MV-4-11 (cell line): ENCODE measurements at regions not wholly inside any gene's neighbourhood (a gene's known extent, or its start where the extent isn't known, plus 50 kb on each side); places are given as distances from the start of the nearest gene placed in this dataset.

Source experiments
- DNase-seq: peaks from one replicate; lab custom pipeline; 2025; lab: John Stamatoyannopoulos, UW

DNA sequence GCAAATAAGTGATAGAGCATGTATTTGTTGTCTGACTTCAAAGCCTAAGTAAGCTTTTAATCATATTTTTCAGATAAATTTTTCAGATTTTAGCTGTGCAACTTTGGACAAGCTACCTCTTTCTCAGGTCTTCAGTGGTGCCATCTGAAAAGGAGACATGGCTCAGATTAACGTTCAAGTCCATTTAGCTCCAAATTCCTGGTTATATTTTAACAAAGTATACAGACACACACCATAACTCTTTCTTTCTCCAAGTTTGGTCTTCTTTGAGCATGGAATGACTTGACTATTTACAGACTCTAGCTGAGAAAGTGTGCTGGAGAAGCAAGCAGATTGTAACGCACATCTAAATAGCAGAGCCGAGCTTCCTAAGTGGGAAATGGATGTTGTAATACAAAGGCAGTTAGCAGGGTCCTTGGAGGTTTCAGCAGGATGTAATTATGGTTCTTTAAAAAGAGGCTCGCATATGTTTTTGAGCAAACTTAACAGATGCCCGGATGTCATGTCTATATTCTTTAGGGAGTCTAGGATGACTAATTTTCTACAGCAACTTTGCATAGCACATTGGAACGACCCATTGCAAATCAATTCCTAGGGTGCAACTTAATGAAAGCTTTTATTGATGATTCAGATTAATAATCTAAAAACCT is 128.1 kb upstream of the E2F8 start:
- no peak for DNase-seq

DNA sequence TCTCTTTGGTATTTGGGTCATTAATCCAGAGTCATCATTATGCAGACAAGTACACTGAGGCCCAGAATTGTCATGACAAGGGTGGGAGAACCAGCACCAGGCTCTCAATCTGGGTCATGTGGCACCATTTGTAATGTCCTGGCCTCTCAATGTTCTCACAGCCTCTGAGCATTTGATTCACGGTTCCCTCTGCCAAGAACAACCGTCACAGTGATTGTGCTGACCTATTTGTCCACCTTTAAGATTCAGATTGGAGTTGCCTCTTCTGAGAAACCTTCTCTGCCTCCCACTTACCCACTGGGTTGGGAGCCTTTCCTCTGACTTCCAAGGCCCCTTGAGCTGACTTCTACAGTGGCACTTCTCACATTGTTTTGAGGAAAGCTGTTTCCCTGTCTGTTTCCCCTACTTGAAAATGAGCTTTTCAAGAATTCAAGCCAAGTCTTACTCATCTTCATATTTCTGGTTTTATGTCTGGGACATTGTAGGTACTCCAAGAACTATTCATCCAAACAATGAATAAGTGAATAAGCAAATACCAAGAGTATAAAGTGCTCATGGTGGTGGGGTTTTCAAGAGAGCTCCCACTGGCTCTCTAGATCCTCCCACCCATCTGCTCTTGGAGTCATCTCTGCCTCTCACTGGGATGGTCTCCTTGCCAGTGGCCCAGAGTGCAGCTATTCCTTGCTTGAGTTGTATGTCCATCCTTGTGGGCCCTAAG is 126.4 kb upstream of the E2F8 start:
- no peak for DNase-seq

- DNase-seq = no peak
Observed at GRCh38 chr11:19365743-19366410, 125.1 kb upstream of the E2F8 start.

DNA sequence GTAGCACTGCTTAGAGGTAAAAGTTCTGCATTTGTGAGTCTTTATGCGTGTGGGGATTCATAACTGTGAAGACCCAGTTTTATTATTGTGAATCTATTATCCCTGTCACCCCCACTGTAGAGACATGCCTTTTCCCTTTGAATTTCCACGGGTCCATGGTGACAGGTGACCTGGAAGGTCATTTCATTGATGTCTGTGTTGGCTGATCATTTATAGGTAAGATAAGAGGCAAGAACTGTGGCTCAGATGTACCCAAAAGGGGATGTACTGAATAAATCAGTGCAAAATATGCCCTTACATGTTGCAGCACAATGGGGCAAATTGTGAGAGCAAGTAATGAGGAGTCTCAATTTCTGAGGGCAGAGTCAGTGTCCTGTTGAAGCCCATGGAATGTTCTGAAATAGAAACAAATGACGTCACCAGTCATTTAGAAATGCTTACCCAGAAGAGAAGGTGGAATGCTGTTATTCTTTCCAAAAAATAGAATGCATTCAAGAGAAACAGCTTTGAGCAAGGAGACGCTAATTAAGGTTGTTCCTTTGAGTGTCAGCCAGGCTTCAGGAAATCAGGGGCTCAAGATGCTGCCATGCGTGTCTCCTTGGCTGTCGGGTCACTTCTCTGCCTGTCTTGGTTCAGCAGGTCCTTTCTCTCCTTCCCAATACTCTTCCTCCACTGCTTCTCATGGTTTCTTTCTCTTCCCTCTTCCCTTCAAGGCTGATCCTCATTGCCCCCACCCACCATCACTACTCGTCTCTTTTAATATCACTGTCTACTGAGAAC is 118.7 kb upstream of the E2F8 start:
- no peak for DNase-seq

- DNase-seq = no peak
Observed at GRCh38 chr11:19357943-19358342, 117.2 kb upstream of the E2F8 start.

- DNase-seq = no peak
Observed at GRCh38 chr11:19355601-19356000, 114.9 kb upstream of the E2F8 start.

- no peak for DNase-seq
Observed at GRCh38 chr11:19353287-19353850, 112.6 kb upstream of the E2F8 start.

GRCh38 chr11:19352771-19353160 is 112.0 kb upstream of the E2F8 start:
- no peak for DNase-seq

- DNase-seq = no peak
Observed at GRCh38 chr11:19352072-19352770, 111.5 kb upstream of the E2F8 start.

- DNase-seq = no peak
Observed at GRCh38 chr11:19351426-19351825, 110.7 kb upstream of the E2F8 start.

- DNase-seq = no peak
Observed at GRCh38 chr11:19350160-19350559, 109.4 kb upstream of the E2F8 start.

GRCh38 chr11:19349340-19350025 is 108.7 kb upstream of the E2F8 start:
- DNase-seq = no peak

DNA sequence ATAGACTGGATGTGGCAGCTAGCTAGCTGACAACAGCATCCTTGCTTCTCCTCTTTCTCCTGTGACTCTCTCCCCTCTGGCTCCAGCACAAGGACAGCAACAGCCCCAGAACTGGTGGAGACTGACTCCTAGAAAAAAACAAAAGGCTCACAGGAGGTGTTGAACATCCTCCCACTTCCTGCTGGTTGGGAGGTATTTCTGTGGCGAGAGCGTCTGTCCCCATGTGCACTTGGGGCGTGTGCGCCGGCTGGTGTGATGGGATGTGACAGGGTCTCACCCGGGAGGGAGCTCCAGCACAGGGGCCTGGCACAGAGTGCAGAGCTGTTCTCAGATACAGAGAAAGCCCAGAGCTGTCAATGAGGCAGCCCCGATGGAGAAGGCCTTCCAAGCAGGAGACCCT is 107.2 kb upstream of the E2F8 start:
- DNase-seq = no peak

GRCh38 chr11:19345848-19346681 is 105.3 kb upstream of the E2F8 start:
- no peak for DNase-seq

- DNase-seq = no peak
Observed at GRCh38 chr11:19345519-19345847, 104.7 kb upstream of the E2F8 start.

DNA sequence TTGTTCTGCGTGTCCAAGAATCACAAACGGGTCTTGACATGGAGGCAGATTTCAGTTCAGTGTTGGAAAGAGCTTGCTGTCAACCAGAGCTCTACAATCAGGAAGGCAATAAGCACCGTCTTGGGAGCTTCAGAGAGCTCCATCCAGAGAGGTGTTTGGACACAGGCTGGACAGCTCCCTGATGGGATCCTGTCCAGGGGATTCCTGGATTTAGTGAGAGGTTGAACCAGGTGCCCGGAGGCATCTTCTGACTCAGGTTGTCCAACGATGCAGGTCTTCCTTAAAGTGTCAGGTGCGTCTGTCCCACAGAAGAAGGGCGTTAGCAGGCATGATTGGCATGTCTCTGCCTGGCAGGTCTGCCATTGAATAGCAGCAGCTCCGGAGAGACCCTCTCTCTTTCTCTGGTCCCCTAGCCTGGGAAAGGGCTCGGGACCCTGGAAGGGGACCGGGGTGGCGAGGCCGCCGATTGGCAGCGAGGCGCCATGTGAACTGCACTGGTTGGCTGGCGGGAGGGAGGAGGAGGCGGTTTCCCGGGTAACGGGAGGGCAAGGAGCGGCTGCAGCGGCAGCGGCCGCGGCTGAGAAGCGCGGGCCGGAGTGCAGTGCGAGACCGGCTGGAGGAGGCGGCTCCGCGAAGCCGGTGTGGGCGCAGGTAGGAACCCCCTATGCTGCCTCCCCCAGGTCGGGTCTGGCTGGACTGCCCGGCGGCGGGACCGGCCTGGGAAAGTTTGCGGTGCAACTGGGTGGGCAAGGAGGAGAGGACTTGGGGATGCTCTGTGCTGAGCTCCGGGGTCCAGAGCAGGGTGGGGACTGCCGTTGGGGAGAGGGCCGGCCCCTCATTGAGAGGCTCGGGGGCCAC is 104.1 kb upstream of the E2F8 start:
- no peak for DNase-seq

GRCh38 chr11:19342036-19342435 is 101.3 kb upstream of the E2F8 start:
- no peak for DNase-seq

GRCh38 chr11:19338375-19338774 is 97.6 kb upstream of the E2F8 start:
- DNase-seq = no peak

GRCh38 chr11:19337779-19338178 is 97.0 kb upstream of the E2F8 start:
- no peak for DNase-seq
